TTC549 (cell line): ENCODE measurements at regions not wholly inside any gene's neighbourhood (a gene's known extent, or its start where the extent isn't known, plus 50 kb on each side); places are given as distances from the start of the nearest gene placed in this dataset.

Experiments used
- FAIRE-seq: peaks from 2 replicates; lab custom pipeline; 2012; peaks lifted over from hg19 to GRCh38; lab: Jason Lieb, UNC

- FAIRE-seq = no peak
These were observed 1474.9 kb downstream of the EFNA5 start for GRCh38 chr5:106195679-106196474.

GRCh38 chr5:106189121-106189809, 1481.5 kb downstream of the EFNA5 start:
- FAIRE-seq = no peak

GRCh38 chr5:106185661-106186081, 1485.1 kb downstream of the EFNA5 start:
- no peak for FAIRE-seq

GRCh38 chr5:106174903-106175302, 1495.8 kb downstream of the EFNA5 start:
- no peak for FAIRE-seq

- no peak for FAIRE-seq
These were observed 1497.8 kb downstream of the EFNA5 start for GRCh38 chr5:106172681-106173532.

GRCh38 chr5:106171708-106172107, 1499.0 kb downstream of the EFNA5 start:
- no peak for FAIRE-seq

- FAIRE-seq = no peak
These were observed 1499.6 kb downstream of the EFNA5 start for GRCh38 chr5:106171132-106171531.

- no peak for FAIRE-seq
These were observed 1503.0 kb downstream of the EFNA5 start for GRCh38 chr5:106167766-106168165.

- no peak for FAIRE-seq
These were observed 1507.5 kb downstream of the EFNA5 start for GRCh38 chr5:106163233-106163632.

GRCh38 chr5:106159616-106160015, 1511.1 kb downstream of the EFNA5 start:
- no peak for FAIRE-seq

GRCh38 chr5:106154280-106154716, 1516.4 kb downstream of the EFNA5 start:
- no peak for FAIRE-seq

- no peak for FAIRE-seq
These were observed 1518.2 kb downstream of the EFNA5 start for GRCh38 chr5:106152569-106152968.

- FAIRE-seq = no peak
These were observed 1528.6 kb downstream of the EFNA5 start for GRCh38 chr5:106142116-106142515.

GRCh38 chr5:106140101-106140500, 1530.6 kb downstream of the EFNA5 start:
- no peak for FAIRE-seq

- no peak for FAIRE-seq
These were observed 1534.7 kb downstream of the EFNA5 start for GRCh38 chr5:106136061-106136460.

GRCh38 chr5:106135473-106135872, 1535.3 kb downstream of the EFNA5 start:
- no peak for FAIRE-seq

GRCh38 chr5:106134549-106134948, 1536.2 kb downstream of the EFNA5 start:
- no peak for FAIRE-seq

GRCh38 chr5:106127985-106128384, 1542.8 kb downstream of the EFNA5 start:
- FAIRE-seq = no peak

GRCh38 chr5:106127341-106127781, 1543.4 kb downstream of the EFNA5 start:
- FAIRE-seq = no peak

- FAIRE-seq = no peak
These were observed 1548.6 kb downstream of the EFNA5 start for GRCh38 chr5:106121972-106122605.

- no peak for FAIRE-seq
These were observed 1554.1 kb downstream of the EFNA5 start for GRCh38 chr5:106116682-106117081.

GRCh38 chr5:106113922-106114321, 1556.8 kb downstream of the EFNA5 start:
- no peak for FAIRE-seq
